GM23338 (cell line): ENCODE measurements at regions not wholly inside any gene's neighbourhood (a gene's known extent, or its start where the extent isn't known, plus 50 kb on each side); places are given as distances from the start of the nearest gene placed in this dataset.

ENCODE experiments used
- CREB1 ChIP-seq: fragments of 250-450 bp; sonication (Bioruptor Pico); IDR thresholded peaks from 2 replicates; pipeline ENCODE4 v1.5.0; 2020; ENCODE audit warnings: low read depth, mild to moderate bottlenecking, moderate library complexity
- NANOG ChIP-seq: IDR thresholded peaks from 2 replicates; pipeline ENCODE4 v1.6.1; 2016; ENCODE audit warnings: antibody characterized with exemption, borderline replicate concordance
- POLR2AphosphoS5 ChIP-seq: IDR thresholded peaks from 2 replicates; pipeline ENCODE4 v1.6.1; 2016; ENCODE audit warnings: antibody characterized with exemption, low read depth
- ZNF114 ChIP-seq: fragments of 250-450 bp; sonication (Bioruptor Pico); IDR thresholded peaks from 2 replicates; pipeline ENCODE4 v1.5.0; 2020; ENCODE audit warnings: mild to moderate bottlenecking, moderate library complexity
- TF ChIP-seq, protein P1 (sequence below): IDR thresholded peaks from one replicate; pipeline ENCODE4 v1.6.1; 2018; ENCODE audit warnings: antibody characterized with exemption; ENCODE audit not compliant: unreplicated experiment
- TF ChIP-seq, protein P2 (sequence below): IDR thresholded peaks from 2 replicates; pipeline ENCODE4 v1.6.1; 2016; ENCODE audit warnings: antibody characterized with exemption

DNA sequence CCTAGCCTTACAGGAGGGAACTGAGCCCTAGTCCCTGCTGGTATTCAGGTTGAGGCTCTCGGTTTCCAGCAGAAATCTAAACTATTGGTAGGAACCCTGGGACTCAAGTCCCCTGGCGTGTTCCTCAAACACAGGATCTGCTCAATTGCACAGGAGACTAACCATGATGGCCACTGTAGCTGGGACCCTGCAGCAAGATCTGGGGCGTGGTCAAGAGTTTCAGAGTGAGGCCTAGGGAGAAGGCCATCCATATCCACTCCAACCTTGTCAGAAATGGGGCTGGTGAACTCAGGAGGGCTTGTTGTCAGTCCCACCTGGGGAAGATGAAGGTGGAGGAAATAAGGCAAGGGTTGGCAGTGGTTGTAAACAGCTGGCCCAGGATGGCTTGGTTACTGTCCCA is 49.9 kb upstream of the PAX6 start (continued):
- TF ChIP-seq, protein P1, sequence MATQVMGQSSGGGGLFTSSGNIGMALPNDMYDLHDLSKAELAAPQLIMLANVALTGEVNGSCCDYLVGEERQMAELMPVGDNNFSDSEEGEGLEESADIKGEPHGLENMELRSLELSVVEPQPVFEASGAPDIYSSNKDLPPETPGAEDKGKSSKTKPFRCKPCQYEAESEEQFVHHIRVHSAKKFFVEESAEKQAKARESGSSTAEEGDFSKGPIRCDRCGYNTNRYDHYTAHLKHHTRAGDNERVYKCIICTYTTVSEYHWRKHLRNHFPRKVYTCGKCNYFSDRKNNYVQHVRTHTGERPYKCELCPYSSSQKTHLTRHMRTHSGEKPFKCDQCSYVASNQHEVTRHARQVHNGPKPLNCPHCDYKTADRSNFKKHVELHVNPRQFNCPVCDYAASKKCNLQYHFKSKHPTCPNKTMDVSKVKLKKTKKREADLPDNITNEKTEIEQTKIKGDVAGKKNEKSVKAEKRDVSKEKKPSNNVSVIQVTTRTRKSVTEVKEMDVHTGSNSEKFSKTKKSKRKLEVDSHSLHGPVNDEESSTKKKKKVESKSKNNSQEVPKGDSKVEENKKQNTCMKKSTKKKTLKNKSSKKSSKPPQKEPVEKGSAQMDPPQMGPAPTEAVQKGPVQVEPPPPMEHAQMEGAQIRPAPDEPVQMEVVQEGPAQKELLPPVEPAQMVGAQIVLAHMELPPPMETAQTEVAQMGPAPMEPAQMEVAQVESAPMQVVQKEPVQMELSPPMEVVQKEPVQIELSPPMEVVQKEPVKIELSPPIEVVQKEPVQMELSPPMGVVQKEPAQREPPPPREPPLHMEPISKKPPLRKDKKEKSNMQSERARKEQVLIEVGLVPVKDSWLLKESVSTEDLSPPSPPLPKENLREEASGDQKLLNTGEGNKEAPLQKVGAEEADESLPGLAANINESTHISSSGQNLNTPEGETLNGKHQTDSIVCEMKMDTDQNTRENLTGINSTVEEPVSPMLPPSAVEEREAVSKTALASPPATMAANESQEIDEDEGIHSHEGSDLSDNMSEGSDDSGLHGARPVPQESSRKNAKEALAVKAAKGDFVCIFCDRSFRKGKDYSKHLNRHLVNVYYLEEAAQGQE = no peak
- TF ChIP-seq POLR2AphosphoS5 (no peak), NANOG (no peak), CREB1 (CRISPR knock-in tag) (no peak), ZNF114 (CRISPR knock-in tag) (no peak)
- TF ChIP-seq, protein P2, sequence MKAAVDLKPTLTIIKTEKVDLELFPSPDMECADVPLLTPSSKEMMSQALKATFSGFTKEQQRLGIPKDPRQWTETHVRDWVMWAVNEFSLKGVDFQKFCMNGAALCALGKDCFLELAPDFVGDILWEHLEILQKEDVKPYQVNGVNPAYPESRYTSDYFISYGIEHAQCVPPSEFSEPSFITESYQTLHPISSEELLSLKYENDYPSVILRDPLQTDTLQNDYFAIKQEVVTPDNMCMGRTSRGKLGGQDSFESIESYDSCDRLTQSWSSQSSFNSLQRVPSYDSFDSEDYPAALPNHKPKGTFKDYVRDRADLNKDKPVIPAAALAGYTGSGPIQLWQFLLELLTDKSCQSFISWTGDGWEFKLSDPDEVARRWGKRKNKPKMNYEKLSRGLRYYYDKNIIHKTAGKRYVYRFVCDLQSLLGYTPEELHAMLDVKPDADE = no peak
